Stimulated activated CD8-positive, alpha-beta memory T cell treated with anti-CD3 and anti-CD28 coated beads, Interleukin-15, amount 100 ng/mL, for 24 hours (primary cell): ENCODE measurements at regions not wholly inside any gene's neighbourhood (a gene's known extent, or its start where the extent isn't known, plus 50 kb on each side); places are given as distances from the start of the nearest gene placed in this dataset.

ENCODE experiments used
- DNase-seq: peaks from one replicate; pipeline ENCODE4 v3.0.0-alpha.2; 2020; ENCODE audit warnings: low read depth

- DNase-seq, result no peak
Observed at GRCh38 chr3:117892431-117892841, 1142.2 kb downstream of the IGSF11 start.

- DNase-seq, result no peak
Observed at GRCh38 chr3:117893001-117893400, 1141.6 kb downstream of the IGSF11 start.

GRCh38 chr3:117893638-117894037 is 1141.0 kb downstream of the IGSF11 start:
- DNase-seq, result no peak

GRCh38 chr3:117898722-117899522 is 1135.7 kb downstream of the IGSF11 start:
- no peak for DNase-seq

GRCh38 chr3:117903226-117903625 is 1131.4 kb downstream of the IGSF11 start:
- DNase-seq, result no peak

GRCh38 chr3:117910820-117911521 is 1123.7 kb downstream of the IGSF11 start:
- DNase-seq, result no peak

- no peak for DNase-seq
Observed at GRCh38 chr3:117912352-117912751, 1122.3 kb downstream of the IGSF11 start.

GRCh38 chr3:117914540-117915100 is 1120.0 kb downstream of the IGSF11 start:
- no peak for DNase-seq

GRCh38 chr3:117916839-117917238 is 1117.8 kb downstream of the IGSF11 start:
- DNase-seq, result no peak

- no peak for DNase-seq
Observed at GRCh38 chr3:117919621-117920020, 1115.0 kb downstream of the IGSF11 start.

GRCh38 chr3:117920253-117920898 is 1114.3 kb downstream of the IGSF11 start:
- DNase-seq, result no peak

GRCh38 chr3:117921411-117921810 is 1113.2 kb downstream of the IGSF11 start:
- DNase-seq, result no peak

GRCh38 chr3:117922039-117922438 is 1112.6 kb downstream of the IGSF11 start:
- no peak for DNase-seq

GRCh38 chr3:117926819-117927218 is 1107.8 kb downstream of the IGSF11 start:
- DNase-seq, result no peak

- DNase-seq, result no peak
Observed at GRCh38 chr3:117927825-117928224, 1106.8 kb downstream of the IGSF11 start.

- no peak for DNase-seq
Observed at GRCh38 chr3:117928836-117929235, 1105.8 kb downstream of the IGSF11 start.

GRCh38 chr3:117932441-117932840 is 1102.2 kb downstream of the IGSF11 start:
- DNase-seq, result no peak

- DNase-seq, result no peak
Observed at GRCh38 chr3:117936159-117936558, 1098.5 kb downstream of the IGSF11 start.

GRCh38 chr3:117938974-117939373 is 1095.7 kb downstream of the IGSF11 start:
- DNase-seq, result no peak

GRCh38 chr3:117939425-117940027 is 1095.1 kb downstream of the IGSF11 start:
- no peak for DNase-seq

- no peak for DNase-seq
Observed at GRCh38 chr3:117941015-117941414, 1093.6 kb downstream of the IGSF11 start.

GRCh38 chr3:117941756-117942155 is 1092.9 kb downstream of the IGSF11 start:
- DNase-seq, result no peak
